OCI-LY7 (cell line): ENCODE measurements at regions not wholly inside any gene's neighbourhood (a gene's known extent, or its start where the extent isn't known, plus 50 kb on each side); places are given as distances from the start of the nearest gene placed in this dataset.

ENCODE experiments used
- CTCF ChIP-seq: fragments of 200-600 bp; sonication (generic); conservative IDR thresholded peaks from 2 replicates; pipeline ENCODE4 v1.5.1; 2014; ENCODE audit warnings: mild to moderate bottlenecking, antibody characterized with exemption, low read length, moderate library complexity, mixed read lengths
- EZH2phosphoT487 ChIP-seq: fragments of 200-600 bp; sonication (generic); IDR thresholded peaks from 2 replicates; pipeline ENCODE4 v1.6.1; 2018; ENCODE audit warnings: low read depth, borderline replicate concordance, mild to moderate bottlenecking, mixed run types, antibody characterized with exemption, low read length, moderate library complexity, mixed read lengths

DNA sequence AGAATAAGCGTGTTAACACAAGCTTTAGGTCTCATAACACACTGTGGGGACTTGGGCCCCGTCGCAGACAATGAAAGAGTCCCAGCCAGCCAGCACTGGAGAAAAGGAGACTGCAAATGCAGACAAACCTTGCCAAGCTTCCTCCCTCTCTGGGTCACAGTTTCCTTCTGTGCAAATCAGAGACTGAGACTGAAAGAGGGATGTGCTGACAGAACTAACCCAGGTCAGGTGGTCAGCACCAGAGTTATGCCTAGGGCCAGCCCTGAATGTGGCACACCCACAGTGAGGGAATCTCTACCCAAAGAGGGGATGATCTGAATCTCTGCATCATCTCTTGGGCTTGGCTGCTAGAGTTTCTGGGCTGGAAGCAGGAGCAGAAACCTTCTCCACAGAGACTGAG is 282.3 kb upstream of the CCL2 start:
- no peak for TF ChIP-seq CTCF
- no peak for TF ChIP-seq EZH2phosphoT487
